Hematopoietic multipotent progenitor cell (in vitro differentiated cells): ENCODE measurements at regions not wholly inside any gene's neighbourhood (a gene's known extent, or its start where the extent isn't known, plus 50 kb on each side); places are given as distances from the start of the nearest gene placed in this dataset.
"Not testable (repeated sequence)": the region's sequence is repeated elsewhere in the genome, so short reads cannot be mapped to it uniquely, and the experiment has no call there.

ENCODE experiments used
- DNase-seq, 3 donors: peaks; one replicate each; pipeline ENCODE4 v3.0.0-alpha.2; 2011 to 2015; ENCODE audit warnings: low read depth in 2 of 3, low spot score in 2 of 3

DNA sequence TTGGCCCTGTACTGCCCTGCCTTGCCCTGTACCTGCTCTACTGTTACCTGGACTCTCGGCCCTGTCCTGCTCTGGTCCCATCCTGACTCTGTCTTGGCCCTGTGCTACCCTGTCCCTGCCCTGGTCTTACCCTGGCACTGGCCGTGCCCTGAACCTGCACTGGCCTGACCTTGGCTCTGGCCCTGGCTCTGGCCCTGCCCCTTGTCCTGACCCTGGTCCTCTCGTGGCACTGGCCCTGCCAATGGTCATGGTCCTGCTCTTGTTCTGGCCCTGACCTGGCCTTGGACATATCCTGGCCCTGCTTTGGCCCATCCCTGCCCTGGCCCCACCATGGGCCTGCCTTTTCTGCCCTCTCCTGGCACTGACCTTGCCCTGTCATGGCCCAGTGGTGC lies 251.3 kb downstream of the TP53TG3F start:
- not testable (repeated sequence) for DNase-seq

DNA sequence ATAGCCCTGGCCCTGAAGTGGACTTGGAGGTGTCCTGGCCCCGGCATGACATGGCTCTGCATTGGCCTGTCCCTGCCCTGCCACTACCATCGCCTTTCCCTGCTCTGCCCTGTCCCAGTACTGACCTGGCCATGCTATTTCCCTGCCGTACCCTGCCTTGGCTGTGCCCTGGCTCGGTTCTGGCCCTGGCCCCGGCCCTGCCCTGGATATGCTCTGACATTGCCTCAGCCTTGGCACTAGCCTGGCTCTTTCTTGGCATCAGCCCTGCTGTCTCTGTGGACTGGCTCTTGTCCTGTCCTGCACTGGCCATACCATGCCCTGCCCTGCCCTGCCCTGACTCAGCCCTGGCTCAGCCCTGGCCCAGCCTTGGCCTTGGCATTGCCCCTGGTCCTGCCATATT lies 252.2 kb downstream of the TP53TG3F start:
- not testable (repeated sequence) for DNase-seq

DNA sequence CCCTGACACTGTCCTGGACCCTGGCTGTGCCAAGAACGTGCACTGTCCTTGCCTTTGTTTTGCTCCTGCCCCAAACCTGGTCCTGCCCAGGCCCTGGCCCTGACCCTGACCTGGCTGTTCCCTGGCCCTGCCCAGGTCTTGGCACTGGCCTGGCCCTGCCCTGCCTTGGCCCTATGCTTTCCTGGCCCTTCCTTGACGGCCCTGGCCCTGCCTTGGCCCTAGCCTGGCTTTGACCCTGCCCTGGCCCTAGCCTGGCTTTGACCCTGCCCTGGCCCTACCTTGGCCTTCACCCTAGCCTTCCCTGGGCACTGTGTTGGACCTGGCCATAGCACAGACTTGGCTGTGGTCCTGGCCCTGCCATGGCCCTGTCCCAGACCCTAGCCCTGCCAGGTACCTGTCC lies 252.9 kb downstream of the TP53TG3F start:
- not testable (repeated sequence) for DNase-seq

DNA sequence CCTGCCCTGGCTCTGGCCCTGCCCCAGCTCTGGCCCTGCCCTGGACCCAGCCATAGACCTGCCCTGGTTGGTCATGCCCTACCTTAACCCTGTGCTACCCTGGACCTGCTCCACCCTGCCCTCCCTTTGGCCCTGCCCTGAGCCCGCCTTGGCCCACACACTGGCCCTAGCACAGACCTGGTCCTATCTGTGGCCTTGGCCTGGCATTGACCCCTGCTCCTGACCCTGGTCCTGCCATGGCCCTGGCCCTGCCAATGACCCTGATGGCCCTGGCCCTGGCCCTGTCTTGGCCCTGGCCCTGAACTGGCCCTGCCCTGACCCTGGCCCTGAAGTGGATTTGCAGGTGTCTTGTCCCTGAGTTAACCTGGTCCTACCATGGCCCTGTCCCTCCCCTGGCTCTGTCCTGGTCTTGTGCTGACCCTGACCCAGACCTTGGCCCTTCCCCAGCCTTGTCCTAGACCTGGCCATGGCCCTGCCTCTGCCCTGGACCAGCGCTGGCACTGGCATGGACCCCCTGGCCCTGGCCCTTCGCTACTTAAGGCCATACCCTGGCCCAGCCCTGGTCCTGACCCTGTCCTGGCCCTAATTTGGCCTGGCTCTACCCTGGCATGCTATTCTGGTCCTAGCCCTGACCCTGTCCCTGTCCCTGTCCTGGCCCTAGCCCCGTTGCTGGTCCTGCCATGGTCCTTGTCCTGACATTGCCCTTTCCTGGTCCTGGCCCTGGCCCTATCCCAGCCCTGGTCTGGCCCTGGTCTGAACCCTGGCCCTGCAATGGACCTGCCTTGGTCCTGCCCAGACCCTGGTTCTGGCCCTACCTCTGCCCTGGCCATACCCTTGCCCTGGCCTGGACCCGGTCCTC lies 253.7 kb downstream of the TP53TG3F start:
- DNase-seq: not testable (repeated sequence)

DNA sequence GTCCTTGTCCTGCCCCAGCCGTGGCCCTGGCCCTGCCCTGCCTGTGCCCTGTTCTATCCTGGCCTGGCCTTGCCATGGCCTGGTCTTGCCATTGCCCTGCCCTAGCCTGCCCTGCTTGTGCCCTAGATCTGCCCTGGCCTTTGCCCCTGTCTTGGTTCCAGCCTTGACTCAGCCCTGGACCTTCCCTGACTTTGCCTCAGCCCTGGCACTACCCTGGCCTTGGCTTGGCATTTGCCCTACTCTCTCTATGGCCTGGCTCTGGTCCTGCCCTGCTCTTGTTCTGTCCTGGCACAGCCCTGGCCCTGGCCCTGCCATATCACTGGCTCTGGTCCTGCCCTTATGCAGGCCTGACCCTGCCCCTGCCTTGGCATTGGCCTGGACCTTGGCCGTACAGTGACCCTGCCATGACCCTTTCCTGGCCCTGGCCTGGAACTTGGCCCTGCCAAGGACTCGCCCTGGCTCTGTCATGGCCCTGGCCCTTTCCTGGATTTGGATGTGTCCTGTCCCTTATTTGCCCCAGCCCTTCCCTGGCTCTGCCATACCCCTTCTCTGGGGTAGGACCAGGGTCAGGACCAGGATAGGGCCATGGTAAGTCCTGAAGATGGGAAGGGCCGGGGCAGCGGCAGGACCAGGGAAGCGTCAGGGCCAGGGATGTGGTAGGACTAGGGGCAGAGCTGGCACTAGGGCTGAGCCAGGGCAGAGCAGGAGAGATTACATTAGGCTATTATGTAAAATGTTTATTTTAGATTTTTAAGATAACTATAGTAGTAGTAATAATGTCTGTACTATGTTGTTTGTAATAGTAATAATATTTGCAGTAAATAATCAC lies 254.5 kb downstream of the TP53TG3F start:
- DNase-seq: not testable (repeated sequence)

DNA sequence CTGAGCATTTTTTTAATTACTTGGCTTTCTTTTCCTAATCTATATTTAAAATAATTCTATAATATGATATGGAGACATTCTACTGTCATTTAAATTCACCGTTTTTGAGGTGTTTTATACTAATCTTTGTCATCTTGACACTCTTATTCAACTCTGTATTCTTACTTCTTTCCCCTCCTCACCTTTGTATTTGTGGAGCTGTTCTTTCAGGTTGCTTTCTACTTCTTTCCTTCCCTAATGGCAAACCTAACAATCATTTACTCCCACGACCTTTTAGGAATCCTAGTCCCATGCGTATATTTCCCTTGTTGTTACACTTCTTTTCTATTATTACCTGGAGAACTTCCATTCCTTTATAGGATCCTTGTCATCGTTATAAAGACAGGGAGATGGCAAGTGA lies 271.8 kb downstream of the TP53TG3F start:
- DNase-seq: not testable (repeated sequence)

DNA sequence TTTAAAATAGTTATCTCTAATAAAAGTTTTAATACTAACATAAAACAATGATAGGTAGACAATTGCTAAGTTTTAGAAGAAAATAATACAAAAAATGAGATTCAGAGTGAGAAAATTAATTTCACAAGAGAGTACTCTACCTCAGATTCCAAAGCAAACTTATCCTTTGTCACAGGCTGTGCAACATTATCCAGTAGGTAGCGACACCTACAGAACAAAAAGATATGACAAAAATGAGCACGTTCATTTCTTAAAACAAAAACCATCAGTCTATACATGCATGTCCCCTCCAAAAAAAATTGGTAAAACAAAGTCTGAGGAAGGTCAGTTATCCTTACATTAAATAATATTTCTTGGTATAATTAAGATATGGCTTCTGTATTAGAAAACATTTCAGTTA lies 275.2 kb downstream of the TP53TG3F start:
- DNase-seq: not testable (repeated sequence)

DNA sequence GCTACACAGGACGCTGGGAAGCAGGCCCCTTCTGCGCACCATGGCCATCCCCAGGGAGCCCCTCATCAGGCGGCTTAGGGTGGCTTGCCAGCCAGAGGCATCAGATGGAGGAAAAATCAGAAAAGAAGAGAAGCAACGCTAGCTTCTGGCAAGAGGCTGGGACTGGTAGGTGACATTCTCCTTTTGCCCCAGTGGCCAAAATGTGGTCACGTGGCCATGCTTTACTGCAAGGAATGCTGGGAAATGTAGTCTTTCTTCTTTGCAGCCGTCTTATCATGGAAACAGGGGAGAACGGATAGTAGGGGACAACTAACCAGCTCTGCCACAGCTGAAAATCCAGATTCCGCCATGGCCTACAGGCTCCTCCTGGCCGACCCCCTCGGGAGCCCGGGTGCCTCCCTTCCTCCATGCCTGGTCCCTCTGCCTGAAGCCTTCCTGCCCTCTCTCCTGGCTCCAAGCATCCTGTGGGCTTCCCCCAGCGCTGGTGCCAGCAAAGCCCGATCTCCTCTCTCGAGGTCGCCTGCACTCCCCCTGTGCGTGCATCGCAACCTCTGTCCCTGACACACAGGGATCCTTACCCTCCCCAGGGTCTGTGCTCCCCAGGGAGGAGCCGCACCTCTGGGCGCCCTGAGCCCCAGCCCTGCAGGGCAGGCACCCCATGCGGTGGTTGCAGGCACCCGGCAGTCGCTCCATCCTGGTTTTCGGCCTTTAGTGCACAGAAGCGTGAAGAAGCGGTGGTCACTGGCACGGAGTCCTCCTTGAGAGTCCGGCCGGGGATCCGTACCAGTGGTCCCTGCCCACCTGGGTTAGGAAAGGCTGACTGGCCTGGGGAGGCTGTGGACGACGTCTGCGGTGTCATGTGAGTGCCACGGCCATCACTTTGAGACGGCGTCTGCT lies 307.7 kb downstream of the TP53TG3F start:
- not testable (repeated sequence) for DNase-seq

DNA sequence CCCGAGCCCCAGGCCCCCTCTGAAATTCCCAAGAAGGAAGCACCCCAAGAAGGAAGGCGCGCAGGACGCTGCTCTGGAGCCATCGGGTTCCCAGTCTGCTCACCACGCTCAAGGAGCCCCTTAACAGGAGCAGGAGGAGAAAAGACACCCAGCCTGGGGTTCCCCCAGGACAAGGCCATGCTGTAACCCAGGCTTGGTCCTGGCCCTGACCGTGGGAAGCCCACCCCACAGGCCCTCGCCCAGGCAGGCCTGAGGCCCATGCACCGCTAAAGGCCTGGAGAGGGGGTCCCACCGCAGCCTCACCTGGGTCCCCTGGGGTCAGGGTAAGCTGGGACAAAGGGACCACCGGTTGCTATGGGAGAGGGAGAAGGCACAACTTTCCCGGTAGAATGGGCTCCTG lies 309.3 kb downstream of the TP53TG3F start:
- DNase-seq: not testable (repeated sequence)

DNA sequence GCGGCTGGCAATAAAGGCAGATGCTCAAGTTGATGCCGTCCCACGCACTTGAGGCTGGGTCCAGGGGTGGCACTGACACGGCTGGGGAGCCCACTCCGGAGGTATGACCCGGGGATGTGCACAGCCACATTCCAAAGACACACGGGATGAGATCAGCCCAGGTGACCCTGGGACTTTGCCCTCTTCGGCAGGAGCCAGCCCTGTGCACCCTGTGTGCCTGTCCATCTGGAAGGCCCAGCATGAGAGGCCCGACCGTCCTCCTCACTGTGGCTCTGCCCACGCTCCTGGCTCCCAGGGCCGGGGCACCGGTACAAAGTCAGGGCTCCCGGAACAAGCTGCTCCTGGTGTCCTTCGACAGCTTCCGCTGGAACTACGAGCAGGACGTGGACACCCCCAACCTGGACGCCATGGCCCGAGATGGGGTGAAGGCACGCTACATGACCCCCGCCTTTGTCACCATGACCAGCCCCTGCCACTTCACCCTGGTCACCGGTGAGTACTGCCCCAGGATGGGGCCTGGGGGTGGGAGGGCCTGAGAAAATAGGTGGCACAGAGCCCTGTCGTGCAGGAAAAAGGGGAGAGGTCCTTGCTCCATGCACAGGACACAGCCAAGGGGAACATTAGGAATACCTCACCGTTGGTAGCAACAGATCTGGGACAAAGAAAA lies 309.9 kb downstream of the TP53TG3F start:
- DNase-seq: not testable (repeated sequence)

DNA sequence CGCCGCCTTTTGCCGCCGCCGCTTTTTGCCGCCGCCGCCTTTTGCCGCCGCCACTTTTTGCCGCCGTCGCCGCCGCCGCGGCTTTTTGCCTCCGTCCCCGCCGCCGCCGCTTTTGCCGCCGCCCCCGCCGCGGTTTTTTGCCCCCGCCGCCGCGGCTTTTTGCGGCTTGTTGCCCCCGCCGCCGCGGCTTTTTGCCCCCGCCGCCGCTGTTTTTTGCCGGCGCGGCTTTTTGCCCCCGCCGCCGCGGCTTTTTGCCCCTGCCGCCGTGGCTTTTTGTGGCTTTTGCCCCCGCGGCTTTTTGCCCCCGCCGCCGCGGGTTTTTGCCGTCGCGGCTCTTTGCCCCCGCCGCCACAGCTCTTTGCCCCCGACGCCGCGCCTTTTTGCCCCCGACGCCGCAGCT lies 311.1 kb downstream of the TP53TG3F start:
- DNase-seq: not testable (repeated sequence)

DNA sequence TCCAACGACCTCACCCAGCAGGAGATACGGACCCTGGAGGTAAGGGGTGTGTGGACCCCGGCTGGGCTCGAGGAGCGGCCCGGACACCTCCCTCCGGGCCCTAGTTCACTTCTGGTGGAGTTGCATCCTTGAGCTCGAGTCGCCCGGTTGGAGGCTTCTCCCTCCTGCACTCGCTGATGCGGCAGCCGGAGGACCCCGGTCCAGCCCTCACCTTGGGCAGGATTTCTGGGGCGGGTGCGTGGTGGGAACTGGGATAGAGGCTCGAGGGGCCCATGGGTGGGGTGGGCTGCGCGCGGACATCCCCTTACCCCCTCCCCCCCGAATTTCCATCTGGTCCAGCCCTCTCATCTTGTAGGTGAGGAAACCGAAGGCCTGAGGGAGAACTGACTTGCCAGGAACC lies 311.8 kb downstream of the TP53TG3F start:
- not testable (repeated sequence) for DNase-seq

DNA sequence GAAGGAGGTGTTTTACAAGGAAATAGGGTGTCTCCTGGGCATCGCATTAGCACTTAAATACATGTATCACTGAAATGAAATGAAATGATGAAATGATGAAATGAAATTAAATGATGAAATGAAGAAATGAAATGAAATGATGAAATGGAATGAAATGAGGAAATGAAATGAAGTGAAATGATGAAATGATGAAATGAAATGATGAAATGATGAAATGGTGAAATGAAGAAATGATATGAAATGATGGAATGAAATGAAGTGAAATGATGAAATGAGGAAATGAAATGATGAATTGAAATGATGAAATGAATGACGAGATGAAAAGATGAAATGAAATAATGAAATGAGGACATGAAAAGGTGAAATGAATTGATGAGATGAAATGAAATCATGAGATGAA lies 314.6 kb downstream of the TP53TG3F start:
- not testable (repeated sequence) for DNase-seq

DNA sequence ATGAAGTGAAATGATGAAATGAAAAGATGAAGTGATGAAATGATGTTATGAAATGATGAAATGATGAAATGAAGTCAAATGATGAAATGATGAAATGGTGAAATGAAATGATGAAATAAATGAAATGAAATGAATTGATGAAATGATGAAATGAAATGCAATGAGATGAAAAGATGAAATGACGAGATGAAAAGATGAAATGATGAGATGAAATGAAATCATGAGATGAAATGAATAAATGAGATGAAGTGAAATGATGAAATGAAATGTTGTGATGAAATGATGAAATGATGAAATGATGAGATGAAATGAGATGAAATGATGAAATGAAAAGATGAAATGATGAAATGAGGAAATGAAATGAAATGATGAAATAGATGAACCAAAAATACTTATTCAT lies 315.3 kb downstream of the TP53TG3F start:
- not testable (repeated sequence) for DNase-seq

DNA sequence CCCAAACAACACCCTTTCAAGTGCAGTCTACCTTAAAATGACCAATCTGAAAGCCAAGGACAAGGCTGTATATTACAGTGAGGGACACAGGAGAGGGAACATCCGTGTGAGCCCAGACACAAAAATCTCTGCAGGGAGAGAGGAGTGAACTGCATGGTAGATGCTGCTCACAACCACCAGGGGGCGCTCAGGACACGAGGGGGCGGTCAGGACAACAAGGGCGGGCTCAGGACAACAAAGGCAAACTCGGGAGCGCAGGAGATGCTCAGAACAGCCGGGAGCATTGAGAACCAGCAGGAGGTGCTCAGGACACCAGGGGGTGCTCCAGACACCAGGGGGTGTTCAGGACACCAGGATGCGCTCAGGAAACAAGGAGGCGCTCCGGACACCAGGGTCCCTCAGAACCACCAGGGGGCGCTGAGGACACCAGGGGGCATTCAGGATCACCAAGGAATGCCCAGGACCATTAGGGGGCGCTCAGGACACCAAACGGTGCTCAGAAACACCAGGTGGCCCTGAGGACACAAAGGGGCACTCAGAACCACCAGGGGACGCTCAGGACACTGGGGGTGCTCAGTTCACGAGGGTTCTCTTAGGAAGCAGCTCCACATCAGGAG lies 357.0 kb downstream of the TP53TG3F start:
- not testable (repeated sequence) for DNase-seq

DNA sequence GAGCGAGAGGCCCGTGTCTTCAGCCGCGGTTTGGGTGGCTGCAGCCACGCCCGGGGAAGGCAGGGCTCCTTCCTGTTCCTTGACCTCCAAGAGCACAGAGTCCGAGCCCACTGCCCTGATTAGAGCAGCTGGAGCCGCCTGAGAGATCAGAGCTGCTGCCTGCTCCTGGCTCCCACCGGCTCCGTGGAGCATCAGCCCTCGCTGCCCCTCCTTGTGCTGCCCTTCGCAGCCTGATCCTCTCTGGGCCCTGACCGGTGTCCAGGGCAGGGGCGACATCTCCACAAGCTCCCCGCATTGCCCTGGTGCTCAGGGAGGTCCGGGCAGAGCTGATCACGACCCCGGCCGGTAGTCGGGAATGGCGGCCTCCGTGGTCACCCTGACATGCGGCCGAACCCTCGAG lies 365.3 kb downstream of the TP53TG3F start:
- not testable (repeated sequence) for DNase-seq

DNA sequence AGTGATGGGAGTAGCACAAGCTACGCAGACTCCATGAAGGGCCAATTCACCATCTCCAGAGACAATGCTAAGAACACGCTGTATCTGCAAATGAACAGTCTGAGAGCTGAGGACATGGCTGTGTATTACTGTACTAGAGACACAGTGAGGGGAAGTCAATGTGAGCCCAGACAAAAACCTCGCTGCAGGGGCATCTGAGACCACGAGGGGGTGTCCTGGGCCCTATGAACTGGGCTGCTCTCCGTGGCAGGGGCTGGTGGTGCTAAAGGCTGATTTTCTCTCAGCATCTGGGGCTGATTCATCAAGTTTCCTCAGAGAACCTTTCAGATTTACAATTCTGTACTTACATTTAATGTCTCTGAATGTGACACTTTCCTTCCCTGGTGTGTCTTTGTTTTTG lies 368.1 kb downstream of the TP53TG3F start:
- DNase-seq: not testable (repeated sequence)

DNA sequence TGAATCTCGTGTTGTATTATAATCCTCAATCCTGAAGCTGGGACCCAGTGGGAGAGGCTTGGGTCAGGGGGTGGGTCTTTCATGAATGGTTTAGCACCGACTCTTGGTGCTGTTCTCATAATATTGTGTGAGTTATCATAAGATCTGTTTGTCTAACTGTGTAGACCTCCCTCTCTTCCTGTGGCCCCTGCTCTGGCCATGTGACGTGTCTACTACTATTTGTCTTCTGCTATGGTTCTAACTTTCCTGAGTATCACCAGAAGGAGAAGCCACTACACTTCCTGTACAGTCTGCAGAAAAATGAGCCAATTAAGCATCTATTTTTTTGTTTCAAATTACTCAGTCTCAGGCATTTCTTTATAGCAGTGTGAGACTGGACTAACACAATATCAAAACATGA lies 379.7 kb downstream of the TP53TG3F start:
- DNase-seq: not testable (repeated sequence)

DNA sequence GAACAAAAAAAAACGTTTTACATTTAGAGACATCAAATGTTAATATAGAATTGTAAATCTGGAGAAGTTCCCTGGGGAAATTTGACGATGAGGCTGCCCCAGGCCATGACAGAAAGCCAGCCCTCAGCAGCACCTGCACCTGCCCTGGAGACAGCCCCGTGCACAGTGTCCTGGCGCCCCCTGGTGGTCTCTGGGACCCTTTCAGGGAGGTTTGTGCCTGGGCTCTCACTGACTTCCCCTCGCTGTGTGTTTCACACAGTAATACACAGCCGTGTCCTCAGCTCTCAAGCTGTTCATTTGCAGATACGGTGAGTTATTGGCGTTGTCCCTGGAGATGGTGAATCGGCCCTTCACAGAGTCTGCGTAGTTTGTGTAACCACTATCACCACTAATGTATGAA lies 385.1 kb downstream of the TP53TG3F start:
- DNase-seq: peak in 1 of 3 donors; percentile 4
